ENCODE measurements at regions not wholly inside any gene's neighbourhood (a gene's known extent, or its start where the extent isn't known, plus 50 kb on each side); places are given as distances from the start of the nearest gene placed in this dataset.

DNA sequence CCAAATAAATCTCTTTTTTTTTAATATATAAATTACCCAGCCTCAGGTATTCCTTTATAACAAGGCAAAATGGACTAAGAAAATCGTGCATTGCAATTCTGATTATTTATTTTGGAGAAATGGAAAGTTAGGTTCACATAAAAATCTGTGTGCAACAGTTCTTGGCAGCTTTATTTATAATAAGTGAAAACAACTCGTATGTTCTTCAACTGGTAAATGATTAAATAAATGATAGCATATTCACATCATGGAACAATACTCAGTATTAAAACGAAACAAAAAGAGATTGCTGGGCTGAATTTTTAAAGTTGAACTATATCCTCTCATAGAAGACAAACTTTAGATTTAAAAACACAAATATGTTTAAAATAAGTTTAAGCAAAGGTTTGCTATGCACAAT is 176.3 kb upstream of the ZNF385D start:
- no peak for DNase-seq (ENCODE audit: low spot score)
- in situ Hi-C loops (cut with MboI; ENCODE audit: low sequenced_read_pairs, unreplicated experiment), result no loop called here
- TF ChIP-seq, protein P1, sequence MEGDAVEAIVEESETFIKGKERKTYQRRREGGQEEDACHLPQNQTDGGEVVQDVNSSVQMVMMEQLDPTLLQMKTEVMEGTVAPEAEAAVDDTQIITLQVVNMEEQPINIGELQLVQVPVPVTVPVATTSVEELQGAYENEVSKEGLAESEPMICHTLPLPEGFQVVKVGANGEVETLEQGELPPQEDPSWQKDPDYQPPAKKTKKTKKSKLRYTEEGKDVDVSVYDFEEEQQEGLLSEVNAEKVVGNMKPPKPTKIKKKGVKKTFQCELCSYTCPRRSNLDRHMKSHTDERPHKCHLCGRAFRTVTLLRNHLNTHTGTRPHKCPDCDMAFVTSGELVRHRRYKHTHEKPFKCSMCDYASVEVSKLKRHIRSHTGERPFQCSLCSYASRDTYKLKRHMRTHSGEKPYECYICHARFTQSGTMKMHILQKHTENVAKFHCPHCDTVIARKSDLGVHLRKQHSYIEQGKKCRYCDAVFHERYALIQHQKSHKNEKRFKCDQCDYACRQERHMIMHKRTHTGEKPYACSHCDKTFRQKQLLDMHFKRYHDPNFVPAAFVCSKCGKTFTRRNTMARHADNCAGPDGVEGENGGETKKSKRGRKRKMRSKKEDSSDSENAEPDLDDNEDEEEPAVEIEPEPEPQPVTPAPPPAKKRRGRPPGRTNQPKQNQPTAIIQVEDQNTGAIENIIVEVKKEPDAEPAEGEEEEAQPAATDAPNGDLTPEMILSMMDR (IDR thresholded peaks at IDR 0.05; ENCODE audit: borderline replicate concordance, control extremely low read depth, extremely low read depth, insufficient read depth, missing control alignments), result no peak

DNA sequence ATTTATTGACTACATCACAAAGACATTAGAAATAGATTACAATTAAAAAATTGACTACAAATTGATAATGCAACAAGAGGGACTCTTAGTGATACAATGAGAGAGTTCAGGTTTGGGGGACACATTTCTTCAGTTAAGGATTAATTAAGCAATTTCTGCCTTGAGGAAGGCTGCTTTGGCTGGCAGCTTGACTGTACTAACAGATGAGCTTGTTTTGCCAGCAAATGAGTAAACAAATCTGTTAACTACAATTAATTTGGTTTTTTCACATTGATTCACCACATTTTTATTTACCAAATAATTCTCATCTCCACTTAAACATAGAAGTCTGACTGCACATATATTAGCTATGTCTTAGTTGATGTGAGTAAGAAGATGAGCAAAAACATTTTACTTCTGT is 183.6 kb upstream of the ZNF385D start:
- TF ChIP-seq, protein P1 (IDR thresholded peaks at IDR 0.05; ENCODE audit: borderline replicate concordance, control extremely low read depth, extremely low read depth, insufficient read depth, missing control alignments), result no peak
- in situ Hi-C loops (cut with MboI; ENCODE audit: low sequenced_read_pairs, unreplicated experiment), result no loop called here
- DNase-seq (ENCODE audit: low spot score), result no peak

DNA sequence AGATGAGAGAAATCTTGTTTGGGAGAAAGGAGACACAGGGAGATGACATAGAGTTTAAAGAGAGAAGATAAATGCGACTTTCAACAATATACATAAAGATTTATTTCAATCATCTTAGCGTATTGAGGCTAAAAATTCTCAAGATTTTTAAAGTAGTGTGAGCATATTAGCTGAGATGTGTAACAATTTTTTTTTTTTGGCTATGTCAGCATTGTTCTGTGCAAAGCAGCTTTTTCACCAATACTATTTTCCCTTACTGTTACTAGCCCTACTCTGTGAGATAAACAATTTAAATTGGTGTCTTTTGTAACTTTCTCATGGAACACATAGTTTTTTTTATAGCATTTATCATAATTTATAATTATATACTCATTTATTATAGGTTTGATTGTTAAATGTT is 185.2 kb upstream of the ZNF385D start:
- DNase-seq (ENCODE audit: low spot score), result no peak
- TF ChIP-seq, protein P1 (IDR thresholded peaks at IDR 0.05; ENCODE audit: borderline replicate concordance, control extremely low read depth, extremely low read depth, insufficient read depth, missing control alignments), result no peak
- in situ Hi-C loops (cut with MboI; ENCODE audit: low sequenced_read_pairs, unreplicated experiment), result no loop called here

DNA sequence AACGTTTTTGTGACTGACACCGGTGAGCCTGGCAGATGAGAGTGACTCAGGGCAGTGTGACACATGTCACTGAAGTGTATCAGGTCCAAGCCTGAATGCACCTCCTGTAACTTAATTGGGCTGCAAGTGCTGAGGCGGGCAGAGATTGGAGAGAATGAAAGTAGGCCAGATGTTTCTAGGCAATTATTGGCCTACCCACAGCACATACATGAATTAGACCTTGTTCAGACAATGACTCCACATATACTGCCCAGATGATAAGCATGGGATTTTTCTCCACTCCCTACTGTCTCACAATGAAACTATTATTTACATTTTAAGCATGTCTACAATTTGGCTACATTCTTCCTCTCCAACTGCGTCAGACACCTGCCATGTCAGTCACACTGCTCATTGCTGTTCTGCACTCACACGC is 187.3 kb upstream of the ZNF385D start:
- TF ChIP-seq, protein P1 (IDR thresholded peaks at IDR 0.05; ENCODE audit: borderline replicate concordance, control extremely low read depth, extremely low read depth, insufficient read depth, missing control alignments), result no peak
- in situ Hi-C loops (cut with MboI; ENCODE audit: low sequenced_read_pairs, unreplicated experiment), result no loop called here
- DNase-seq (ENCODE audit: low spot score), result no peak

DNA sequence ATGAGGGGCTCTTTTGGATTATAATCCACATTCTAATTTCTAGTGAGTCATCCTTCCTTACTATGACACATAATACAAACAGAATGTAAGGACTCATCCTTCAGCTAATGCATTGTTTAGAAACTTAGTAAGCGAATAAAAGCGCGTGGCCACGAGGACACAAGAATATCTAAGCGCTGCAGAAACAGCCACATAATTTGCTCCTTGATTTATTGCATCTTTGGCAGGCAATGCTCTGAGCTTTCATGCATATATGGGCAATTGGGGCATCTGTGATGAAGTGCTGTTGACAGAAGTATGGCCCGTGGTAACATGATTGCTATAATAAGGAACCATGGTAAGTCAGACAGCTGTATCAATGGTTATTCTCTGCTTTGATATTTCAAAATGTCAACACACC is 191.3 kb upstream of the ZNF385D start:
- no peak for DNase-seq (ENCODE audit: low spot score)
- in situ Hi-C loops (cut with MboI; ENCODE audit: low sequenced_read_pairs, unreplicated experiment), result no loop called here
- TF ChIP-seq, protein P1 (IDR thresholded peaks at IDR 0.05; ENCODE audit: borderline replicate concordance, control extremely low read depth, extremely low read depth, insufficient read depth, missing control alignments), result no peak

DNA sequence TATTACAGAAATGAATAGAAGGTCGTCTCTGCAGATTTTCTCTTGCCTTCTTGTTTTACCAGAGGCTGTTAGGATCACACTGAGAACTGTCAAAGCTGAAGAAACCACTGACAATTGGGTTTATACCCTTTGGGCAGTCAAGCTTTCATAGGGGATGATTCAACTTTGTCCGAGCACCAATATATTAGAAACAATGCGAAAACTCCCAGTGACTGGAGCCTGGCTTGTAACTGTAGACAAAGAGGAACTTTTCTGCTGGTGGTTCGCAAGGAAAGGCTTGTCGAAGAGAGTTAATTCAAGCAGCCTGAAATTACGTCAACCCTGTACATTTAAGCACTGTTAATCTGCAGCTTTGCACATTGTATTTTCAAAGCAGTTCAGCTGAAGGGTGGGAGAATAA is 193.2 kb upstream of the ZNF385D start:
- in situ Hi-C loops (cut with MboI; ENCODE audit: low sequenced_read_pairs, unreplicated experiment), result no loop called here
- DNase-seq (ENCODE audit: low spot score), result no peak
- TF ChIP-seq, protein P1 (IDR thresholded peaks at IDR 0.05; ENCODE audit: borderline replicate concordance, control extremely low read depth, extremely low read depth, insufficient read depth, missing control alignments), result no peak

DNA sequence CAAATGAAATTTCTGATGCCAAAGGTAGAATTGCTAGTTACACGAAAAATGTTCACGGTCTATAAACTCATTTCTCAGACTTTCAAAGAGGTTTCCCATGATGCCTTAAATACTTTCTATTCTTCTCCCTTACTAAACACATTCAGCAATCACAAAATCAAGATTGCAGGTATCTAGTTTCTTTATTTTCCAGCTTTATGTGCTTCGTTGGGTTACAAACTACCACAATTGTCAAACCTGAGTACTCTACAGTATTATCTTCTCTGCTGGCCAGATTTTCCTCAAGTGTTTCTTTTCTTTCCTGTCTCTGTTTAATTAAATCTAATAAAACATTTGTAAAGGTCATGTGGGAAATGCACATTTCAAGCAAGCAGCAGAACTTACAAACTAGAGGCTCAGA is 201.8 kb upstream of the ZNF385D start:
- in situ Hi-C loops (cut with MboI; ENCODE audit: low sequenced_read_pairs, unreplicated experiment), result no loop called here
- no peak for DNase-seq (ENCODE audit: low spot score)
- TF ChIP-seq, protein P1 (IDR thresholded peaks at IDR 0.05; ENCODE audit: borderline replicate concordance, control extremely low read depth, extremely low read depth, insufficient read depth, missing control alignments), result no peak

Data from GM13976 (cell line).